NCI-H345 (cell line): ENCODE measurements at regions not wholly inside any gene's neighbourhood (a gene's known extent, or its start where the extent isn't known, plus 50 kb on each side); places are given as distances from the start of the nearest gene placed in this dataset.
"Not testable (repeated sequence)": the region's sequence is repeated elsewhere in the genome, so short reads cannot be mapped to it uniquely, and the experiment has no call there.

ENCODE experiments used
- DNase-seq: peaks from one replicate; lab custom pipeline; 2025; lab: John Stamatoyannopoulos, UW

- DNase-seq: not testable (repeated sequence)
Observed at GRCh38 chr2:111425789-111426201, 305.1 kb downstream of the BCL2L11 start.

- DNase-seq: not testable (repeated sequence)
Observed at GRCh38 chr2:111427346-111427745, 306.6 kb downstream of the BCL2L11 start.

GRCh38 chr2:111428915-111429314 lies 308.2 kb downstream of the BCL2L11 start:
- not testable (repeated sequence) for DNase-seq

GRCh38 chr2:111429353-111429752 lies 308.6 kb downstream of the BCL2L11 start:
- DNase-seq: not testable (repeated sequence)

GRCh38 chr2:111430817-111431661 lies 310.3 kb downstream of the BCL2L11 start:
- DNase-seq: not testable (repeated sequence)

GRCh38 chr2:111432423-111432822 lies 311.7 kb downstream of the BCL2L11 start:
- DNase-seq: not testable (repeated sequence)

- DNase-seq: not testable (repeated sequence)
Observed at GRCh38 chr2:111432916-111433499, 312.3 kb downstream of the BCL2L11 start.

- DNase-seq: not testable (repeated sequence)
Observed at GRCh38 chr2:111433892-111434607, 313.3 kb downstream of the BCL2L11 start.

GRCh38 chr2:111434608-111434939 lies 313.9 kb downstream of the BCL2L11 start:
- not testable (repeated sequence) for DNase-seq

- DNase-seq: not testable (repeated sequence)
Observed at GRCh38 chr2:111435553-111436310, 315.0 kb downstream of the BCL2L11 start.

- DNase-seq: not testable (repeated sequence)
Observed at GRCh38 chr2:111436411-111436810, 315.7 kb downstream of the BCL2L11 start.

GRCh38 chr2:111437288-111437990 lies 316.7 kb downstream of the BCL2L11 start:
- not testable (repeated sequence) for DNase-seq

- DNase-seq: not testable (repeated sequence)
Observed at GRCh38 chr2:111438161-111438560, 317.4 kb downstream of the BCL2L11 start.

GRCh38 chr2:111439237-111439636 lies 318.5 kb downstream of the BCL2L11 start:
- not testable (repeated sequence) for DNase-seq

- not testable (repeated sequence) for DNase-seq
Observed at GRCh38 chr2:111441614-111442013, 320.9 kb downstream of the BCL2L11 start.

- DNase-seq: not testable (repeated sequence)
Observed at GRCh38 chr2:111442767-111443454, 322.2 kb downstream of the BCL2L11 start.

GRCh38 chr2:111444516-111444915 lies 323.8 kb downstream of the BCL2L11 start:
- not testable (repeated sequence) for DNase-seq

GRCh38 chr2:111445191-111445929 lies 324.6 kb downstream of the BCL2L11 start:
- DNase-seq: not testable (repeated sequence)

GRCh38 chr2:111445941-111446340 lies 325.2 kb downstream of the BCL2L11 start:
- DNase-seq: not testable (repeated sequence)

- not testable (repeated sequence) for DNase-seq
Observed at GRCh38 chr2:111447482-111447881, 326.8 kb downstream of the BCL2L11 start.
